Loucy (cell line): ENCODE measurements at regions not wholly inside any gene's neighbourhood (a gene's known extent, or its start where the extent isn't known, plus 50 kb on each side); places are given as distances from the start of the nearest gene placed in this dataset.

ENCODE experiments used
- H2AFZ ChIP-seq: fragments of 200-600 bp; sonication (generic); 2 replicates; pipeline ENCODE4 v1.6.0; 2016; ENCODE audit warnings: antibody characterized with exemption, mild to moderate bottlenecking, low read length, moderate library complexity
- H3F3A ChIP-seq: fragments of 200-600 bp; 2 replicates; pipeline ENCODE4 v1.6.0; 2016; ENCODE audit warnings: antibody characterized with exemption, low read depth, mild to moderate bottlenecking
- H3K27me3 ChIP-seq: fragments of 200-600 bp; sonication (generic); 2 replicates; pipeline ENCODE4 v1.6.1; 2014; ENCODE audit warnings: low read length, mild to moderate bottlenecking; ENCODE audit not compliant: insufficient read depth, poor library complexity, severe bottlenecking
- H3K36me3 ChIP-seq: fragments of 200-600 bp; sonication (generic); 2 replicates; pipeline ENCODE4 v1.6.1; 2016; ENCODE audit warnings: low read length; ENCODE audit not compliant: insufficient read depth
- H3K4me1 ChIP-seq: fragments of 200-600 bp; sonication (generic); 2 replicates; pipeline ENCODE4 v1.5.1; 2014; ENCODE audit warnings: low read length, mild to moderate bottlenecking; ENCODE audit not compliant: insufficient read depth, poor library complexity, severe bottlenecking
- H3K4me2 ChIP-seq: fragments of 200-600 bp; sonication (generic); 2 replicates; pipeline ENCODE4 v1.6.0; 2014; ENCODE audit warnings: antibody characterized with exemption, low read length, low read depth, mild to moderate bottlenecking; ENCODE audit not compliant: poor library complexity, severe bottlenecking
- H3K4me3 ChIP-seq: fragments of 200-600 bp; sonication (generic); 2 replicates; pipeline ENCODE4 v1.5.1; 2014; ENCODE audit warnings: low read length, mild to moderate bottlenecking, mixed read lengths; ENCODE audit not compliant: poor library complexity, severe bottlenecking
- H3K79me2 ChIP-seq: fragments of 200-600 bp; sonication (generic); 2 replicates; pipeline ENCODE4 v1.6.1; 2014; ENCODE audit warnings: low read length; ENCODE audit not compliant: insufficient read depth
- H3K9ac ChIP-seq: fragments of 200-600 bp; sonication (generic); 2 replicates; pipeline ENCODE4 v1.6.0; 2014; ENCODE audit warnings: mild to moderate bottlenecking, low read depth, low read length, moderate library complexity; ENCODE audit not compliant: poor library complexity, severe bottlenecking
- H3K9me2 ChIP-seq: fragments of 200-600 bp; sonication (generic); replicated peaks from 2 replicates; pipeline ENCODE4 v1.6.1; 2016; ENCODE audit warnings: low read depth, low read length, mixed read lengths
- H3K9me3 ChIP-seq: fragments of 200-600 bp; sonication (generic); 2 replicates; pipeline ENCODE4 v1.6.1; 2014; ENCODE audit warnings: mild to moderate bottlenecking, antibody characterized with exemption, low read length, low read depth; ENCODE audit not compliant: insufficient read depth
- H4K20me1 ChIP-seq: fragments of 200-600 bp; sonication (generic); 2 replicates; pipeline ENCODE4 v1.6.0; 2014; ENCODE audit warnings: antibody characterized with exemption, low read length, mild to moderate bottlenecking; ENCODE audit not compliant: insufficient read depth, poor library complexity, severe bottlenecking
- EZH2phosphoT487 ChIP-seq: fragments of 200-600 bp; IDR thresholded peaks from 2 replicates; pipeline ENCODE4 v1.6.1; 2018; ENCODE audit warnings: antibody characterized with exemption, mild to moderate bottlenecking, moderate library complexity, borderline replicate concordance
- TF ChIP-seq, protein P1 (sequence below): fragments of 200-600 bp; sonication (generic); conservative IDR thresholded peaks from 2 replicates; pipeline ENCODE4 v1.5.1; 2014; ENCODE audit warnings: mild to moderate bottlenecking, antibody characterized with exemption, low read length

DNA sequence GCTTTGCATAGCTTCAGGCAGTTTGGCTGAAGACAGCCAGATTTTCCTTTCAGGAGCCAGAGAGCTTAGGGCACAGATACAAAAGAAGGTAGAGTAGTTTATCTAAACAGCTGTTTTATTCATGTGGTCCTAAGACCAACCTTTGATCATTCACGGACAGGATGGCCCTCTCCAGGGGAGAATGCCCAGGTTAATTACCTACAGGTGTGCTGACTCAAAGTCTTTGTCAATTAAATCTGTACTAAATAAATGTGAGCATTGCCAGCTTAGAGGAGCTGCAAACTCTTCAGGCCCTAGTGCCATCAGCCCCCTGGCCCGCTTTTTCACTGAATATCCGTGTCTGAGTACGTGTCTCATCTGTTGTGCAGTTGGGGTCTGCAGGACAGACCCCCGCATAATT lies 554.7 kb downstream of the NUP35 start:
- Histone ChIP-seq H3K9me3 (no peaks in the 10 kb centered on the region), H3F3A (no peaks in the 10 kb centered on the region), H3K4me1 (no peaks in the 10 kb centered on the region), H2AFZ (no peak overlapping the region), H3K36me3 (no peaks in the 10 kb centered on the region), H3K4me2 (no peak overlapping the region), H3K9ac (no peak overlapping the region), H3K9me2 (no peaks in the 10 kb centered on the region), H4K20me1 (no peaks in the 10 kb centered on the region), H3K27me3 (no peaks in the 10 kb centered on the region), H3K79me2 (no peaks in the 10 kb centered on the region), H3K4me3 (no peak overlapping the region)
- no peak for TF ChIP-seq EZH2phosphoT487
- TF ChIP-seq, protein P1, sequence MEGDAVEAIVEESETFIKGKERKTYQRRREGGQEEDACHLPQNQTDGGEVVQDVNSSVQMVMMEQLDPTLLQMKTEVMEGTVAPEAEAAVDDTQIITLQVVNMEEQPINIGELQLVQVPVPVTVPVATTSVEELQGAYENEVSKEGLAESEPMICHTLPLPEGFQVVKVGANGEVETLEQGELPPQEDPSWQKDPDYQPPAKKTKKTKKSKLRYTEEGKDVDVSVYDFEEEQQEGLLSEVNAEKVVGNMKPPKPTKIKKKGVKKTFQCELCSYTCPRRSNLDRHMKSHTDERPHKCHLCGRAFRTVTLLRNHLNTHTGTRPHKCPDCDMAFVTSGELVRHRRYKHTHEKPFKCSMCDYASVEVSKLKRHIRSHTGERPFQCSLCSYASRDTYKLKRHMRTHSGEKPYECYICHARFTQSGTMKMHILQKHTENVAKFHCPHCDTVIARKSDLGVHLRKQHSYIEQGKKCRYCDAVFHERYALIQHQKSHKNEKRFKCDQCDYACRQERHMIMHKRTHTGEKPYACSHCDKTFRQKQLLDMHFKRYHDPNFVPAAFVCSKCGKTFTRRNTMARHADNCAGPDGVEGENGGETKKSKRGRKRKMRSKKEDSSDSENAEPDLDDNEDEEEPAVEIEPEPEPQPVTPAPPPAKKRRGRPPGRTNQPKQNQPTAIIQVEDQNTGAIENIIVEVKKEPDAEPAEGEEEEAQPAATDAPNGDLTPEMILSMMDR = no peak

DNA sequence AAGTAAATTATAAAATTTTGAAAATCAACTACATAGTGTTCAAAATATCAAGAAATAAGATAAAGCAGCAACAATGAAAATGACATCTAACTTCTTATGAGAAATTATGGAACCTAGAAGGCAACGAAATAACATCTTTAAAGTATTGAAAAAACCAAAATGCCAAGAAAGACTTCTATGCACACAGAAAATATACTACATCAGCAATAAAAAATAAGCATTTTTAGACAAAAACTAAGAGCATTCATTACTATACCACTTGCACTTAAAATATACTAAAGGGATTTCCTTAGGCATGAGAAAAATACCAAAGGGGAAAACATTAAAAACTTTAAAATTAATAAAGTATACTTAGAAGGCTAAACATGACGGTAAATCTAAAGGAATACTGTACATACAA lies 556.3 kb downstream of the NUP35 start:
- Histone ChIP-seq H4K20me1 (no peaks in the 10 kb centered on the region), H3F3A (no peaks in the 10 kb centered on the region), H3K4me1 (no peaks in the 10 kb centered on the region), H3K9me3 (no peaks in the 10 kb centered on the region), H3K79me2 (no peaks in the 10 kb centered on the region), H3K36me3 (no peaks in the 10 kb centered on the region), H3K9ac (no peak overlapping the region), H3K27me3 (no peaks in the 10 kb centered on the region), H3K4me2 (no peak overlapping the region), H3K9me2 (no peaks in the 10 kb centered on the region), H2AFZ (no peak overlapping the region), H3K4me3 (no peak overlapping the region)
- TF ChIP-seq, protein P1 = no peak
- no peak for TF ChIP-seq EZH2phosphoT487

DNA sequence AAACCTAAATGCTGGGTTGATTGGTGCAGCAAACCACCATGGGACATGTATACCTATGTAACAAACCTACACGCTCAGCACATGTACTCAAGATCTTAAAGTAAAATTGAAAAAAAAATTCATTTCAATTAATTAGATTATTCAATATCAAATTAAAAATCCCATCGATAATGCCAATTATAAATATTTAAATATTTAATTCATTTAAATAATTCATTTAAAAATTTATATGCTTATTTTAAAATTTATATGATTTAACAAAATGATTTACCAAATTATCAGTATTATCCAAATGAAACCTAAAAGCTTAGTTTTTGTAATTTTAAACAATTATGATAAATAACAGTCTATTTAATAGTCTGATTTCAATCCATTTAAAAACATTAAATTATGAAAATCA lies 560.4 kb downstream of the NUP35 start:
- Histone ChIP-seq H3K36me3 (no peaks in the 10 kb centered on the region), H3K4me2 (no peak overlapping the region), H2AFZ (no peak overlapping the region), H3K4me3 (no peak overlapping the region), H3K79me2 (no peaks in the 10 kb centered on the region), H3F3A (no peaks in the 10 kb centered on the region), H4K20me1 (no peaks in the 10 kb centered on the region), H3K9ac (no peak overlapping the region), H3K9me2 (no peaks in the 10 kb centered on the region), H3K27me3 (no peaks in the 10 kb centered on the region), H3K9me3 (no peaks in the 10 kb centered on the region), H3K4me1 (no peaks in the 10 kb centered on the region)
- no peak for TF ChIP-seq EZH2phosphoT487
- TF ChIP-seq, protein P1 = no peak
